Adrenal gland (tissue), 5 donors: ENCODE measurements at regions not wholly inside any gene's neighbourhood (a gene's known extent, or its start where the extent isn't known, plus 50 kb on each side); places are given as distances from the start of the nearest gene placed in this dataset.

Experiments
- POLR2A ChIP-seq, 2 donors: fragments of 450-650 bp; IDR thresholded peaks; one replicate each; pipeline ENCODE4 v1.6.1; 2017; ENCODE audit warnings: antibody characterized with exemption in 2 of 2, mild to moderate bottlenecking in 2 of 2, moderate library complexity in 1 of 2
- TF ChIP-seq, protein P1 (sequence below), 6 experiments: fragments of 450-650 bp in 4 of 6; fragments of 200-600 bp in 2 of 6; sonication (generic) in 1 of 6; IDR thresholded peaks; 1 replicate in 5 of 6; 2 replicates in 1 of 6; pipeline versions ENCODE4 v1.5.1 to v1.8.0; 2016 to 2021; ENCODE audit warnings: antibody characterized with exemption in 6 of 6, mild to moderate bottlenecking in 2 of 6, moderate library complexity in 1 of 6
- donor health status: DM: no; HTN: no; CAD: no.

DNA sequence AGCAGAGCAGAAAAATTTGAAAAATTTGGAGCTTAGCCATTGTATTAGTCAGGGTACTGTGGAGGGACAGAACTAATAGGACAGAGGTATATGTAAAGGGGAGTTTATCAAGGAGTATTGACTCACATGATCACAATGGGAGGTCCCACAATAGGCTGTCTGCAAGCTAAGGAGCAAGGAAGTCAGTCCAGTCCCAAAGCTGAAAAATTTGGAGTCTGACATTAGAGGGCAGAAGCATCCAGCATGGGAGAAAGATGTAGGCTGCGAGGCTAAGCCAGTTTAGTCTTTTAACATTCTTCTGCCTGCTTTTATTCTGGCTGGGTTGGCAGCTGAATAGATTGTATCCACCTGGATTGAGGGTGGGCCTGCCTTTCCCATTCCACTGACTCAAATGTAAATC lies 82.0 kb downstream of the SMPDL3A start:
- TF ChIP-seq, protein P1, sequence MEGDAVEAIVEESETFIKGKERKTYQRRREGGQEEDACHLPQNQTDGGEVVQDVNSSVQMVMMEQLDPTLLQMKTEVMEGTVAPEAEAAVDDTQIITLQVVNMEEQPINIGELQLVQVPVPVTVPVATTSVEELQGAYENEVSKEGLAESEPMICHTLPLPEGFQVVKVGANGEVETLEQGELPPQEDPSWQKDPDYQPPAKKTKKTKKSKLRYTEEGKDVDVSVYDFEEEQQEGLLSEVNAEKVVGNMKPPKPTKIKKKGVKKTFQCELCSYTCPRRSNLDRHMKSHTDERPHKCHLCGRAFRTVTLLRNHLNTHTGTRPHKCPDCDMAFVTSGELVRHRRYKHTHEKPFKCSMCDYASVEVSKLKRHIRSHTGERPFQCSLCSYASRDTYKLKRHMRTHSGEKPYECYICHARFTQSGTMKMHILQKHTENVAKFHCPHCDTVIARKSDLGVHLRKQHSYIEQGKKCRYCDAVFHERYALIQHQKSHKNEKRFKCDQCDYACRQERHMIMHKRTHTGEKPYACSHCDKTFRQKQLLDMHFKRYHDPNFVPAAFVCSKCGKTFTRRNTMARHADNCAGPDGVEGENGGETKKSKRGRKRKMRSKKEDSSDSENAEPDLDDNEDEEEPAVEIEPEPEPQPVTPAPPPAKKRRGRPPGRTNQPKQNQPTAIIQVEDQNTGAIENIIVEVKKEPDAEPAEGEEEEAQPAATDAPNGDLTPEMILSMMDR (IDR thresholded peaks at IDR 0.05) = no peak
- TF ChIP-seq POLR2A (IDR thresholded peaks at IDR 0.05) = no peak
